HG03097 (cell line): ENCODE measurements at regions not wholly inside any gene's neighbourhood (a gene's known extent, or its start where the extent isn't known, plus 50 kb on each side); places are given as distances from the start of the nearest gene placed in this dataset.

Experiments used
- ATAC-seq: cut with Tn5 transposase; IDR thresholded peaks from one replicate; pipeline ENCODE4 v1.9.1; 2021; ENCODE audit not compliant: unreplicated experiment, low FRiP score

- peak; percentile 85 for ATAC-seq
Observed at GRCh38 chr2:64819774-64820688, 166.3 kb upstream of the SERTAD2 start.

GRCh38 chr2:64820901-64821300 is 167.2 kb upstream of the SERTAD2 start:
- no peak for ATAC-seq

- no peak for ATAC-seq
Observed at GRCh38 chr2:64823794-64824193, 165.4 kb upstream of the SLC1A4 start.

- no peak for ATAC-seq
Observed at GRCh38 chr2:64825831-64826491, 163.2 kb upstream of the SLC1A4 start.

- no peak for ATAC-seq
Observed at GRCh38 chr2:64826703-64827102, 162.5 kb upstream of the SLC1A4 start.

- ATAC-seq = no peak
Observed at GRCh38 chr2:64828261-64828660, 160.9 kb upstream of the SLC1A4 start.

- no peak for ATAC-seq
Observed at GRCh38 chr2:64829525-64829924, 159.7 kb upstream of the SLC1A4 start.

- ATAC-seq = peak; percentile 75
Observed at GRCh38 chr2:64831134-64831976, 157.8 kb upstream of the SLC1A4 start.

- no peak for ATAC-seq
Observed at GRCh38 chr2:64831977-64832328, 157.2 kb upstream of the SLC1A4 start.

GRCh38 chr2:64832936-64833335 is 156.3 kb upstream of the SLC1A4 start:
- ATAC-seq = no peak

GRCh38 chr2:64836566-64836965 is 152.6 kb upstream of the SLC1A4 start:
- ATAC-seq = no peak

GRCh38 chr2:64837116-64837731 is 152.0 kb upstream of the SLC1A4 start:
- ATAC-seq = no peak

- ATAC-seq = no peak
Observed at GRCh38 chr2:64837925-64838641, 151.1 kb upstream of the SLC1A4 start.

GRCh38 chr2:64838817-64839216 is 150.4 kb upstream of the SLC1A4 start:
- no peak for ATAC-seq

GRCh38 chr2:64839844-64840243 is 149.4 kb upstream of the SLC1A4 start:
- ATAC-seq = peak; percentile 72

- ATAC-seq = no peak
Observed at GRCh38 chr2:64840426-64840881, 148.7 kb upstream of the SLC1A4 start.

GRCh38 chr2:64841461-64841860 is 147.7 kb upstream of the SLC1A4 start:
- ATAC-seq = no peak

GRCh38 chr2:64842030-64842429 is 147.2 kb upstream of the SLC1A4 start:
- ATAC-seq = no peak

- ATAC-seq = no peak
Observed at GRCh38 chr2:64844087-64844486, 145.1 kb upstream of the SLC1A4 start.
